Hematopoietic multipotent progenitor cell (in vitro differentiated cells): ENCODE measurements at regions not wholly inside any gene's neighbourhood (a gene's known extent, or its start where the extent isn't known, plus 50 kb on each side); places are given as distances from the start of the nearest gene placed in this dataset.

Source experiments
- DNase-seq, 3 donors: peaks; one replicate each; pipeline ENCODE4 v3.0.0-alpha.2; 2011 to 2015; ENCODE audit warnings: low read depth in 2 of 3, low spot score in 2 of 3

DNA sequence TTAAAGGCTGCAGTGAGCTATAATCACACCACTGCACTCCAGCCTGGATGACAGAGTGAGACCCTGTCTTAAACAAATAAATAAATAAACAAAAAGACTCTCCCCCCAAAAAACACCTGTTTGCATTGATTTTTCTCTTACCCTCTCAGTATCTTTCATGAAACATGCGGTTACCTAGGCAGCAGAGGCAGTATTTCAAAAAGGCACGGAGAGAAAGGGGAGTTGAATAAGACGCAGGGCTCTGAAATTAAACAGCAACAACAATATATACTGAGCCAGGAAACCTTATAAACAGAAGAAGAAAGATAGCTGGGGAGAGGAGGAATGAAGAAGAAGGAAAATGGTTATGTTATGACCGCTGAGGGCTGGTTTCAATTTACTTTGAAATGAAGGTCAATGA is 277.6 kb downstream of the BTG1 start:
- DNase-seq = no peak

DNA sequence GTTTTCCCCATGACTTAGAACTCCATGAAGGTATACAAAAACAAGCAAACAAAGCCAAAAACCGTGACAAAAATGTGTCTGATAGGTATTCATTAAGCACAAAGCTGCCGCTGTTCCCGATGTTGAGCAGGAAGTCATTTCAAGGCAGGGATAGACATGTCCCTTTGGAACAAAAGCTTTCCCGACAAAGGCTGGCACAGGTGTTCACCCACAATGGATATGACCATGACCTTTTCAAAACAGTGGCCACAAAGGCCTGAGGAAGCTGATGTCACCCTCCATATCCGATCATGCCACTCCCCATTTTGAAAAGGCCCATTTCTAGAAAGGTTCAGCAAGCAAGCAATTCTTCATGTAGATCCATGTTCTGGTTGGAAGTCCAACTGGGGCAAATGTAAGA is 279.1 kb downstream of the BTG1 start:
- no peak for DNase-seq

GRCh38 chr12:91863702-91864101 is 281.9 kb downstream of the BTG1 start:
- no peak for DNase-seq

- DNase-seq = no peak
Observed at GRCh38 chr12:91861554-91861953, 284.1 kb downstream of the BTG1 start.

DNA sequence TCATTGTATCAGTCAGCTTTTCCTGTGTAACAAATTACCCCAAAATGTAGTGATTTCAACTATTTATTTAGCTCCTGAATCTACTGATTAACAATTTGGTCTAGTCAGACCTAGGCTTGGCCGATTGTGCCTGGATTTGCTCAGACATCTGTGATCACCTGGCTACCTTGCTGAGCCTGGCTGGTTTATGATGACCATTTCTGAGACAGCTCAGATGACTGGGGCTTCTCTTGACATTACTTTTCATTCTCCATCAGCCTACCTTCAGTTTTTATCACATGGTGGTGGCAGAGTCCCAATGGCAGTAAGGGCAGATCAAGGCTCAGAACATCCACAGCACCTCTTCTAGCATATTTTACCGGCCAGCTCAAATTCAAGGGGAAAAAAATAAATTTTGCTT is 286.3 kb downstream of the BTG1 start:
- no peak for DNase-seq

DNA sequence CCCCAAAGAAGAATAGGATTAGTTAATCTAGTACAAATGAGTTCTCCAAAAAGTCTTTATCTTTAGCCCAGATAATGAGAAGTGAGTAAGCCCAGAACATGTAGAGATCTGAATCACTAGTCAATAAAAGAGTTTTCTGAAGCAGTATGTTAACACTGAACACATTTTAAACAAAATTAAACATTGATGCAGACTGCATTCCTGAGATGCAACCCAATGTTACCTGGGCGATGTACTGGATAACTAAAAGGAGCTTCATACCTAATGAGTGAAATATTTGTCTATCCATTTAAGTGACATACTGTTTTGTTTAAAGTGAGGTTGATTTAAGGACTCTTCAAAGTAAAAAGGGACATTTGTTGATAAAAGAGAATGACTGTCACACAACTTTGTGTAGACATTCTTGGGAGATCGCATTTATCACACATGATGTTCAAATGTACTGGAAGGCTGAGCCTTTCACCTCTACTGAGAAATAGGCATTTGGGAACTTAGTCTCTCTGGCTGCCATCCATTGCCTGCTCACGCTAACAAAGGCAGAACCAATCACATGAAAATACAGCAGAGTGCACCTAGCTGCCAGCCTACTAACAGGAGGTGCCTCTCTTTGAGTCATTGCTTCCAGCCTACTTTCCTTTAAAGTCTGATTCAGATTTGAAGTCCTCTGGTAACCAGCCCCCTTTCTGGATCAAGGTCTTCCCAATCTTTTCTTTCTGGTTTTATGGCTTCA is 287.7 kb downstream of the BTG1 start:
- no peak for DNase-seq

GRCh38 chr12:91854725-91855124 is 290.9 kb downstream of the BTG1 start:
- DNase-seq = no peak

- DNase-seq = no peak
Observed at GRCh38 chr12:91853350-91854127, 292.1 kb downstream of the BTG1 start.

- DNase-seq = no peak
Observed at GRCh38 chr12:91852634-91853033, 293.0 kb downstream of the BTG1 start.

DNA sequence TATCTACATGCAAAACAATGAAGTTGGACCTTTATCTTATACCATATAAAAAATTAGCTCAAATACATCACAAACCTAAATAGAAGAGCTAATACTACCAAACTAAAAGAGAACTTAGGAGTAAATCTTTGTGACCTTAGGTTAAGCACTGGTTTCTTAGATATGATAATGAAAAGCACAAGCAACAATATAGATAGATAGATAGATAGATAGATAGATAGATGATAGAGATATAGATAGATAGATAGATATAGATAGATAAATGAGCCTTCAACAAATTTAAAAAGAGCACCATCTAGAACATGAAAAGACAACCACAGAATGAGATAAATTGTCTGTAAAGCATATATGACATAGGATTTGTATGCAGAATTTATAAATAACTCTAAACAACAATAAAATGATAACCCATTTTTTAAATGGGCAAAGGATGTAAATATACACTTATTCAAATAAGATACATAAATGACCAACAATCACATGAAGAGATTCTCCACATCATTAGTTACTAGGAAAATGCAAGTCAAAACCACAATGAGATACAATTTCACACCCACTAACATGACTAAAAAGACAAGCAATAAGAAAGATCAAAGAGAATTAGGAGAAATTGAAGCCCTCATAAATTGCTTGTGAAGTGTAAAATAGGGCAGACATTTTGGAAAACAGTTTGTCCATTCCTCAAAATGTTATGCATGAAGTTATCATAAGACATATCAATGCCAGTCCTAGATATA is 293.7 kb downstream of the BTG1 start:
- DNase-seq = no peak

DNA sequence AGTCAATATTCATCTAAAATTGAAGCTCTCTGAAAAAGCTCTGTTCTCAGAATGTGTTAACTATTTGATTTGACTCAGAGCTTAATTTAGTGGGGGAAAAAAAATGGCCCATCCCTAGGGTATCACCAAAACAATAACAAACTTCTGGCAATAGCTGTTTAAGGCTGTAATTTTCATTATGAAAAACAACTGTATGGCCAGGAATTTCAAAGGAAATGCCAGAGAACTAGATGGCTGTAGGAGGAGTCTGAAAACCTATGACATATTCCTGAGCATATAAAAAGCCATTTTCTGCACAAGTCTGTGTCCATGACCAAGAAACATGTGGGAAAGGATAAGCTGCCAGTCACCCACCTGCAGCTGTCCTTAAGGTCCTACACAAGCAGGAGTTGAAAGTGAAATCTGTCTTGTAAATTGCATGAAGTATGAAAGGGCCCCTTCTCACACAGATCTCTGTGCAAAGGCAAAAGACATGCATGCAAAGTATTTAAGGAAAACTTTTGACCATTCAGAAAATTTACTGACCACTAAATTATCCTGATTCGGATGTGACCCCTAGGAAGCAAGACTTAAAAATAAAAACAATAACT is 299.1 kb downstream of the BTG1 start:
- no peak for DNase-seq

- DNase-seq = no peak
Observed at GRCh38 chr12:91845365-91845764, 300.3 kb downstream of the BTG1 start.

- DNase-seq = no peak
Observed at GRCh38 chr12:91841822-91842221, 303.8 kb downstream of the BTG1 start.

GRCh38 chr12:91836696-91837095 is 308.9 kb downstream of the BTG1 start:
- no peak for DNase-seq

DNA sequence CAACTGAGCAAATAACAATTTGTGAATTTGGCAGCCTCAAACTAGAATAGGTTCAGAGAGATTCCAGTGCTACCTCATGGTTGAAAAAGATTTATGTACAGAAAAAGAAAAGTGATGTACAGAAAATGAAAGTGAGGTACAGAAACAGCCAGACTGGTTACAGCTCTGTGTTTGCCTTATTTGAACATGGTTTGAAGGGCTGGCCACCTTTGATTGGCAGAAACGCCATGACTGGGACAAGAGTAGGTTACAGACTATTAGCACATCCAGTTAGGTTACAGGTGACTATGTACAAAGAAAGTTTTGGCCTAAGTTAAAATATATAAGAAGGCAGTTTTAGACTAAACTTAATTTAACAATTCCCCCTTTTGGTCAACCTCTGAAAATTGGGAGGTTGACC is 309.4 kb downstream of the BTG1 start:
- DNase-seq = no peak

DNA sequence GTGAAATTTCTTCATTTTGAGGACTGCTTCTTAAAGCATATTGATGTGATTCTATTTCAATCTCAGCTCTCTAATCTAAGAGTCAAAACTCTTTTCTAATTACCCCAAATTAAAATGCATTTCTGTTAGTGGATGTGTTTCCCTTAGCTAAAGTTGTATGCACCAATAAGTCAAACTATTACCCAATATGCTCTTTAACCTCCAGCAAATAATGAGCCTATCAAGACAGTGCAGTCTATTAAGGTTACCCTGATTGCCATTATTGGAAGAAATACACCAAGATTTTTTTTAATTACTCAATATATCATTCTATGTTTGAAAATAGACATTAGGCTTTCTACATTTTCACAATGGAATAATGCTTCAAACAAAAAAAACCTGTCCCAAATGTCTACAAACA is 310.0 kb downstream of the BTG1 start:
- no peak for DNase-seq

GRCh38 chr12:91833780-91834359 is 311.8 kb downstream of the BTG1 start:
- DNase-seq = no peak

DNA sequence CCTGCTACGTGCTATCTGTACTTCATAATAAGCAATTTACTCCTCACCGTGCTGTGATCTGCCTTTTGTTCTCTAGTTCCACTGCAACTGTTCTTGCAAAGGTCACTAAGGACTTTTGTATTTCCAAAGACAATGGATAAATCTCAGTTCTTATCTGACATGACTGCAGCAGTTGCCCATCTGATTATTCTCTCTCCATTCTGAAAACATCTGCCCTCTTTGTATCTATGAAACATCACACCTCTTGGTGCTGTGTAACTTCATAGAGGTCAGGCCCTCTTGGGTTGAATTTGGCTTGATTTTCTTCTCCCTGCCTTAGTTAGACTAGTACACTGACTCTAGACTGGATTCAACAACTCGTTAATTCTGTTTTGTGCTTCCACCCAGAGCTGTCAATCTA is 319.6 kb downstream of the BTG1 start:
- DNase-seq = no peak

GRCh38 chr12:91824991-91825390 is 320.7 kb downstream of the BTG1 start:
- DNase-seq = no peak

GRCh38 chr12:91819132-91819447 is 326.6 kb downstream of the BTG1 start:
- DNase-seq = no peak
